ENCODE measurements at regions not wholly inside any gene's neighbourhood (a gene's known extent, or its start where the extent isn't known, plus 50 kb on each side); places are given as distances from the start of the nearest gene placed in this dataset.

- TF ChIP-seq CREB1 (CRISPR knock-in tag; IDR thresholded peaks at IDR 0.05; ENCODE audit: low read depth): no peak
- no peak for TF ChIP-seq EZH2 (IDR thresholded peaks at IDR 0.05; ENCODE audit: low read depth, unreplicated experiment)
- no peak for TF ChIP-seq JUNB (IDR thresholded peaks at IDR 0.05; ENCODE audit: unreplicated experiment)
- no peak for TF ChIP-seq CTCF (conservative IDR thresholded peaks at IDR 0.05; ENCODE audit: low read depth in 2 of 2)
- TF ChIP-seq, protein P1, sequence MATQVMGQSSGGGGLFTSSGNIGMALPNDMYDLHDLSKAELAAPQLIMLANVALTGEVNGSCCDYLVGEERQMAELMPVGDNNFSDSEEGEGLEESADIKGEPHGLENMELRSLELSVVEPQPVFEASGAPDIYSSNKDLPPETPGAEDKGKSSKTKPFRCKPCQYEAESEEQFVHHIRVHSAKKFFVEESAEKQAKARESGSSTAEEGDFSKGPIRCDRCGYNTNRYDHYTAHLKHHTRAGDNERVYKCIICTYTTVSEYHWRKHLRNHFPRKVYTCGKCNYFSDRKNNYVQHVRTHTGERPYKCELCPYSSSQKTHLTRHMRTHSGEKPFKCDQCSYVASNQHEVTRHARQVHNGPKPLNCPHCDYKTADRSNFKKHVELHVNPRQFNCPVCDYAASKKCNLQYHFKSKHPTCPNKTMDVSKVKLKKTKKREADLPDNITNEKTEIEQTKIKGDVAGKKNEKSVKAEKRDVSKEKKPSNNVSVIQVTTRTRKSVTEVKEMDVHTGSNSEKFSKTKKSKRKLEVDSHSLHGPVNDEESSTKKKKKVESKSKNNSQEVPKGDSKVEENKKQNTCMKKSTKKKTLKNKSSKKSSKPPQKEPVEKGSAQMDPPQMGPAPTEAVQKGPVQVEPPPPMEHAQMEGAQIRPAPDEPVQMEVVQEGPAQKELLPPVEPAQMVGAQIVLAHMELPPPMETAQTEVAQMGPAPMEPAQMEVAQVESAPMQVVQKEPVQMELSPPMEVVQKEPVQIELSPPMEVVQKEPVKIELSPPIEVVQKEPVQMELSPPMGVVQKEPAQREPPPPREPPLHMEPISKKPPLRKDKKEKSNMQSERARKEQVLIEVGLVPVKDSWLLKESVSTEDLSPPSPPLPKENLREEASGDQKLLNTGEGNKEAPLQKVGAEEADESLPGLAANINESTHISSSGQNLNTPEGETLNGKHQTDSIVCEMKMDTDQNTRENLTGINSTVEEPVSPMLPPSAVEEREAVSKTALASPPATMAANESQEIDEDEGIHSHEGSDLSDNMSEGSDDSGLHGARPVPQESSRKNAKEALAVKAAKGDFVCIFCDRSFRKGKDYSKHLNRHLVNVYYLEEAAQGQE (IDR thresholded peaks at IDR 0.05; ENCODE audit: unreplicated experiment): no peak
- no peak for TF ChIP-seq POLR2AphosphoS5 (IDR thresholded peaks at IDR 0.05; ENCODE audit: low read depth)
- no peak for TF ChIP-seq ETS1 (IDR thresholded peaks at IDR 0.05)
- no peak for TF ChIP-seq EZH2phosphoT487 (IDR thresholded peaks at IDR 0.05; ENCODE audit: unreplicated experiment)
- TF ChIP-seq NANOG (IDR thresholded peaks at IDR 0.05; ENCODE audit: borderline replicate concordance): peak; percentile 96
Observed at GRCh38 chr14:42475289-42475688, 868.6 kb downstream of the LRFN5 start.

Data from GM23338 (cell line).